Keratinocyte (primary cell): ENCODE measurements at regions not wholly inside any gene's neighbourhood (a gene's known extent, or its start where the extent isn't known, plus 50 kb on each side); places are given as distances from the start of the nearest gene placed in this dataset.

Experiments
- DNase-seq: peaks from one replicate; pipeline ENCODE4 v3.0.0-alpha.2; 2011; ENCODE audit warnings: low read depth, missing footprints, low spot score
- FAIRE-seq: peaks from 2 replicates; lab custom pipeline; 2011; peaks lifted over from hg19 to GRCh38; lab: Jason Lieb, UNC
- H2AFZ ChIP-seq: 2 replicates; pipeline ENCODE4 v1.6.0; 2012; ENCODE audit warnings: low read length, control low read depth, inconsistent platforms; ENCODE audit not compliant: control insufficient read depth
- H3K27ac ChIP-seq: 2 replicates; pipeline ENCODE4 v1.5.1; 2011; ENCODE audit warnings: low read length; ENCODE audit not compliant: control insufficient read depth, insufficient read depth
- H3K27me3 ChIP-seq: 3 replicates; pipeline ENCODE4 v1.6.0; 2011; ENCODE audit warnings: low read length; ENCODE audit not compliant: control insufficient read depth, insufficient read depth; ENCODE audit errors: extremely low read depth
- H3K36me3 ChIP-seq, 2 experiments: 2 replicates in 1 of 2; 3 replicates in 1 of 2; pipeline ENCODE4 v1.5.1; 2011; ENCODE audit warnings: low read length in 2 of 2, mild to moderate bottlenecking in 1 of 2; ENCODE audit not compliant: control insufficient read depth in 2 of 2, insufficient read depth in 2 of 2; ENCODE audit errors: extremely low read depth in 1 of 2
- H3K4me1 ChIP-seq: 3 replicates; pipeline ENCODE4 v1.5.1; 2011; ENCODE audit warnings: low read length; ENCODE audit not compliant: control insufficient read depth, insufficient read depth; ENCODE audit errors: extremely low read depth
- H3K4me2 ChIP-seq: 3 replicates; pipeline ENCODE4 v1.6.0; 2011; ENCODE audit warnings: low read depth, low read length; ENCODE audit not compliant: control insufficient read depth, insufficient read depth; ENCODE audit errors: extremely low read depth
- H3K4me3 ChIP-seq, 3 experiments: fragments of 200-600 bp in 1 of 3; sonication (generic) in 1 of 3; 2 replicates in 2 of 3; 3 replicates in 1 of 3; pipeline ENCODE4 v1.5.1; 2011 to 2016; ENCODE audit warnings: low read length in 3 of 3, mild to moderate bottlenecking in 3 of 3, control low read depth in 2 of 3, inconsistent platforms in 1 of 3, low read depth in 1 of 3, mixed read lengths in 1 of 3, mixed run types in 1 of 3, moderate library complexity in 1 of 3; ENCODE audit not compliant: control insufficient read depth in 2 of 3, insufficient read depth in 2 of 3; ENCODE audit errors: extremely low read depth in 1 of 3
- H3K79me2 ChIP-seq: 2 replicates; pipeline ENCODE4 v1.6.0; 2012; ENCODE audit warnings: low read length; ENCODE audit not compliant: control insufficient read depth, insufficient read depth
- H3K9ac ChIP-seq: 3 replicates; pipeline ENCODE4 v1.6.0; 2011; ENCODE audit warnings: low read length; ENCODE audit not compliant: control insufficient read depth, insufficient read depth; ENCODE audit errors: extremely low read depth
- H3K9me1 ChIP-seq: 3 replicates; pipeline ENCODE4 v1.6.0; 2011; ENCODE audit warnings: low read length; ENCODE audit not compliant: control insufficient read depth, insufficient read depth; ENCODE audit errors: extremely low read depth
- H3K9me3 ChIP-seq: 2 replicates; pipeline ENCODE4 v1.5.1; 2012; ENCODE audit warnings: low read depth, low read length; ENCODE audit not compliant: control insufficient read depth
- H4K20me1 ChIP-seq: 3 replicates; pipeline ENCODE4 v1.6.0; 2011; ENCODE audit warnings: low read length; ENCODE audit not compliant: control insufficient read depth, insufficient read depth; ENCODE audit errors: extremely low read depth
- CTCF ChIP-seq, 3 experiments: IDR thresholded peaks in 1 of 3; conservative IDR thresholded peaks in 1 of 3; optimal IDR thresholded peaks in 1 of 3; 2 replicates in 2 of 3; 3 replicates in 1 of 3; pipeline versions ENCODE3 to v1.5.1; 2011; ENCODE audit warnings: low read length in 3 of 3, mild to moderate bottlenecking in 3 of 3, moderate library complexity in 2 of 3, control low read depth in 1 of 3, inconsistent platforms in 1 of 3; ENCODE audit not compliant: insufficient read depth in 2 of 3; ENCODE audit errors: extremely low read depth in 1 of 3
- EZH2 ChIP-seq: IDR thresholded peaks from one replicate; pipeline ENCODE4 v1.6.1; 2012; ENCODE audit warnings: inconsistent platforms, mild to moderate bottlenecking, low read length, moderate library complexity
- dilution Hi-C: fragments of 300-500 bp; cut with MboI; formaldehyde crosslinking; loops from one replicate; pipeline ENCODE4 v1.7.0; 2020; ENCODE audit warnings: low sequenced_read_pairs; ENCODE audit not compliant: extremely low pct_ligation_motif_present

GRCh38 chr20:39107741-39108140, 145.6 kb downstream of the DHX35 start:
- Histone ChIP-seq H4K20me1 (no peaks in the 10 kb centered on the region), H3K9me3 (peaks cover 3% of the 10 kb centered on the region), H2AFZ (no peak overlapping the region), H3K4me1 (no peaks in the 10 kb centered on the region), H3K36me3 (no peaks in the 10 kb centered on the region), H3K4me2 (no peak overlapping the region), H3K27ac (no peak overlapping the region), H3K4me3 (no peak overlapping the region), H3K9me1 (no peaks in the 10 kb centered on the region), H3K9ac (no peak overlapping the region), H3K27me3 (peaks cover 17% of the 10 kb centered on the region), H3K79me2 (no peaks in the 10 kb centered on the region)
- FAIRE-seq = no peak
- dilution Hi-C loops = no loop called here
- TF ChIP-seq EZH2 (no peak), CTCF (optimal IDR thresholded peaks at IDR 0.05 in 1 of 3, IDR thresholded peaks at IDR 0.05 in 1 of 3, conservative IDR thresholded peaks at IDR 0.05 in 1 of 3; ENCODE audit: extremely low read depth in 1 of 3, insufficient read depth in 2 of 3, low read length in 3 of 3) (no peak)
- no peak for DNase-seq

GRCh38 chr20:39106791-39107190, 144.6 kb downstream of the DHX35 start:
- H3K4me3 ChIP-seq = no peak overlapping the region
- no peak overlapping the region for H3K4me2 ChIP-seq
- no peaks in the 10 kb centered on the region for H3K9me1 ChIP-seq
- TF ChIP-seq CTCF (optimal IDR thresholded peaks at IDR 0.05 in 1 of 3, IDR thresholded peaks at IDR 0.05 in 1 of 3, conservative IDR thresholded peaks at IDR 0.05 in 1 of 3; ENCODE audit: extremely low read depth in 1 of 3, insufficient read depth in 2 of 3, low read length in 3 of 3) (no peak), EZH2 (no peak)
- DNase-seq (no peak), FAIRE-seq (no peak)
- peaks cover 3% of the 10 kb centered on the region for H3K9me3 ChIP-seq
- no peaks in the 10 kb centered on the region for H4K20me1 ChIP-seq
- no peak overlapping the region for H2AFZ ChIP-seq
- H3K9ac ChIP-seq = no peak overlapping the region
- no peaks in the 10 kb centered on the region for H3K79me2 ChIP-seq
- H3K36me3 ChIP-seq = no peaks in the 10 kb centered on the region
- dilution Hi-C loops = no loop called here
- H3K4me1 ChIP-seq = no peaks in the 10 kb centered on the region
- peaks cover 17% of the 10 kb centered on the region for H3K27me3 ChIP-seq
- H3K27ac ChIP-seq = no peak overlapping the region
